D721Med (cell line): ENCODE measurements at regions not wholly inside any gene's neighbourhood (a gene's known extent, or its start where the extent isn't known, plus 50 kb on each side); places are given as distances from the start of the nearest gene placed in this dataset.
"Not testable (repeated sequence)": the region's sequence is repeated elsewhere in the genome, so short reads cannot be mapped to it uniquely, and the experiment has no call there.

Source experiments
- DNase-seq: peaks from one replicate; pipeline ENCODE4 v3.0.0; 2011; ENCODE audit warnings: low spot score; ENCODE audit not compliant: insufficient read length
- FAIRE-seq: peaks from 2 replicates; lab custom pipeline; 2011; peaks lifted over from hg19 to GRCh38; lab: Jason Lieb, UNC
- TF ChIP-seq, protein P1 (sequence below): IDR thresholded peaks from 2 replicates; pipeline ENCODE4 v1.5.1; 2012; ENCODE audit warnings: mild to moderate bottlenecking, control low read depth; ENCODE audit not compliant: insufficient read depth; ENCODE audit errors: missing control alignments

- FAIRE-seq: no peak
- DNase-seq: no peak
- TF ChIP-seq, protein P1, sequence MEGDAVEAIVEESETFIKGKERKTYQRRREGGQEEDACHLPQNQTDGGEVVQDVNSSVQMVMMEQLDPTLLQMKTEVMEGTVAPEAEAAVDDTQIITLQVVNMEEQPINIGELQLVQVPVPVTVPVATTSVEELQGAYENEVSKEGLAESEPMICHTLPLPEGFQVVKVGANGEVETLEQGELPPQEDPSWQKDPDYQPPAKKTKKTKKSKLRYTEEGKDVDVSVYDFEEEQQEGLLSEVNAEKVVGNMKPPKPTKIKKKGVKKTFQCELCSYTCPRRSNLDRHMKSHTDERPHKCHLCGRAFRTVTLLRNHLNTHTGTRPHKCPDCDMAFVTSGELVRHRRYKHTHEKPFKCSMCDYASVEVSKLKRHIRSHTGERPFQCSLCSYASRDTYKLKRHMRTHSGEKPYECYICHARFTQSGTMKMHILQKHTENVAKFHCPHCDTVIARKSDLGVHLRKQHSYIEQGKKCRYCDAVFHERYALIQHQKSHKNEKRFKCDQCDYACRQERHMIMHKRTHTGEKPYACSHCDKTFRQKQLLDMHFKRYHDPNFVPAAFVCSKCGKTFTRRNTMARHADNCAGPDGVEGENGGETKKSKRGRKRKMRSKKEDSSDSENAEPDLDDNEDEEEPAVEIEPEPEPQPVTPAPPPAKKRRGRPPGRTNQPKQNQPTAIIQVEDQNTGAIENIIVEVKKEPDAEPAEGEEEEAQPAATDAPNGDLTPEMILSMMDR: no peak
These were observed 105.8 kb downstream of the SPP2 start for GRCh38 chr2:234156326-234156725.

DNA sequence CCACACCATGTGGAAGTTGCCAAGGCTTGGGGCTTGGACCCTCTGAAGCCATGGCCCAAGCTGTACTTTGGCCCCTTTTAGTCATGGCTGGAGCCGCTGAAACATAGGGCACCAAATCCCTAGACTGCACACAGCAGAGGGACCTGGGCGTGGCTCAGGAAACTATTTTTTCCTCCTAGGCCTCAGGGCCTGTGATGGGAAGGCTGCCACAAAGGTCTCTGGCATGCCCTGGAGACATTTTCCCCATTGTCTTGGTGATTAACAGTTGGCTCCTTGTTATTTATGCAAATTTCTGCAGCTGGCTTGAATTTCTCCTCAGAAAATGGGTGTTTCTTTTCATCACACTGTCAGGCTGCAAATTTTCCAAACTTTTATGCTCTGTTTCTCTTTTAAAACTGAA is 102.3 kb downstream of the SPP2 start:
- not testable (repeated sequence) for DNase-seq, FAIRE-seq

- DNase-seq (no peak), FAIRE-seq (no peak)
- TF ChIP-seq, protein P1: no peak
These were observed 96.9 kb downstream of the SPP2 start for GRCh38 chr2:234147335-234147861.

GRCh38 chr2:234146087-234146826 is 95.8 kb downstream of the SPP2 start:
- DNase-seq (no peak), FAIRE-seq (no peak)
- TF ChIP-seq, protein P1: no peak

DNA sequence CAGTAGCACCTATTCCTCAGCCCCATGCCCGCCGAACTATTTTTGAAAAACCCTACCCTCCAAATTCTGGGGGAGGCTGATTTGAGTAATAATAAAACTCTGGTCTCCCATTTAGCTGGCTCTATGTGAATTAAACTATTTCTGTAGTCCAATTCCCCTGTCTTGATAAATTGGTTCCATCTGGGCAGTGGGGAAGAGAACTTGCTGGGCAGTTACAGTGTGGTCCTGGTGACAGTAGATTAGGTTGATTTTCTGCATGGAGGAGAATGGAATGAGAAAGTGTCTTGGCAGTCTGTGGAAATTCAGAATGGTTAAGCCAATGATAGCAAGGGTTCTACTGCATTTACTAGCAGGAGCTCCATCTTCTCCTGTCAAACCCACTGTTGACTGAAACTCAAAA is 95.0 kb downstream of the SPP2 start:
- TF ChIP-seq, protein P1: no peak
- DNase-seq: no peak
- FAIRE-seq: no peak

DNA sequence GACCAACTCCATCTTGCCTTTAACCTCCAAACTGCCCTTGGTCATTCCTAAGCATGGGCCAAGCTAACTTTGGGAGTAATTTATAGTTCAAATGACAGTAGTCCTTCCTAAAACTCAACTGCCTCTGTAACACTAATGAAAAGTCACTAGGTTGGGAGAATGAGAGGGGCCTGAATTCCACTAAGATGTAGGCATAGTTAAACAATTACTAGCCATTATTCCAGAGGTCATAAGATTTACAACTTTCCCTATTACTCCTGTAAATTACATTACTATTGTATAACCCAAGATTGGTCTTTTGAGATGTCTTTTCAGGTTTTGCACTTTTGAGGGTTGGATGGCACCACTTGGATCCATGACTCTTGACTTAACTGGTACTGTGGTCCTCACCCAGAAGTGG is 94.6 kb downstream of the SPP2 start:
- FAIRE-seq: no peak
- TF ChIP-seq, protein P1: no peak
- DNase-seq: no peak

GRCh38 chr2:234143896-234144295 is 93.4 kb downstream of the SPP2 start:
- DNase-seq (no peak), FAIRE-seq (no peak)
- TF ChIP-seq, protein P1: no peak
